H1 (cell line): ENCODE measurements at regions not wholly inside any gene's neighbourhood (a gene's known extent, or its start where the extent isn't known, plus 50 kb on each side); places are given as distances from the start of the nearest gene placed in this dataset.

ENCODE experiments used
- CTCF ChIA-PET: fragments of 300-600 bp; sonication (Branson Sonifier 250); formaldehyde crosslinking; loops from one replicate; lab custom pipeline; 2021; ENCODE audit not compliant: partially characterized antibody; lab: Charles Lee
- POLR2A ChIA-PET: fragments of 300-600 bp; sonication (Branson Sonifier 250); formaldehyde crosslinking; loops from one replicate; lab custom pipeline; 2021; ENCODE audit warnings: inconsistent platforms; ENCODE audit not compliant: partially characterized antibody; lab: Charles Lee
- DNase-seq, 2 experiments: peaks; one replicate each; pipeline versions ENCODE4 v3.0.0 to v3.0.0-alpha.2; 2010 to 2022; ENCODE audit warnings: low spot score in 2 of 2, low read depth in 1 of 2, mixed read lengths in 1 of 2
- FAIRE-seq: peaks from 2 replicates; lab custom pipeline; 2011; peaks lifted over from hg19 to GRCh38; lab: Jason Lieb, UNC
- H2AFZ ChIP-seq: 2 replicates; pipeline ENCODE4 v1.8.1; 2012; ENCODE audit warnings: low read length, inconsistent platforms
- H2AK5ac ChIP-seq: 2 replicates; pipeline ENCODE4 v1.6.1; 2013; ENCODE audit warnings: low read depth, low read length
- H2BK120ac ChIP-seq: replicated peaks from 2 replicates; pipeline ENCODE3; 2013; ENCODE audit warnings: low read depth, low read length, inconsistent platforms
- H2BK12ac ChIP-seq: 2 replicates; pipeline ENCODE4 v1.6.1; 2013; ENCODE audit warnings: low read depth, low read length
- H2BK15ac ChIP-seq: 2 replicates; pipeline ENCODE4 v1.6.1; 2013; ENCODE audit warnings: low read length
- H2BK20ac ChIP-seq: 2 replicates; pipeline ENCODE4 v1.6.1; 2013; ENCODE audit warnings: low read length
- H2BK5ac ChIP-seq: 2 replicates; pipeline ENCODE4 v1.6.1; 2013; ENCODE audit warnings: low read depth, low read length
- H3K14ac ChIP-seq: 2 replicates; pipeline ENCODE4 v1.6.1; 2013; ENCODE audit warnings: inconsistent platforms; ENCODE audit not compliant: insufficient read length
- H3K18ac ChIP-seq: 2 replicates; pipeline ENCODE4 v1.6.1; 2013; ENCODE audit warnings: low read length; ENCODE audit errors: extremely low read depth
- H3K23ac ChIP-seq: 2 replicates; pipeline ENCODE4 v1.6.1; 2013; ENCODE audit warnings: inconsistent platforms; ENCODE audit not compliant: insufficient read length
- H3K23me2 ChIP-seq: 2 replicates; pipeline ENCODE4 v1.6.1; 2013; ENCODE audit warnings: low read depth, low read length
- H3K27ac ChIP-seq: 2 replicates; pipeline ENCODE4 v1.6.1; 2011; ENCODE audit warnings: low read depth, low read length, inconsistent platforms
- H3K27me3 ChIP-seq, 4 experiments: replicated peaks in 1 of 4; 1 replicate in 1 of 4; 2 replicates in 3 of 4; pipeline versions ENCODE4 v1.6.1 to v1.8.1; 2011 to 2013; ENCODE audit warnings: low read length in 3 of 4, mild to moderate bottlenecking in 3 of 4, inconsistent platforms in 2 of 4, mixed read lengths in 2 of 4, moderate library complexity in 1 of 4; ENCODE audit not compliant: control insufficient read depth in 3 of 4, insufficient read depth in 3 of 4; ENCODE audit errors: extremely low read depth in 1 of 4
- H3K36me3 ChIP-seq, 4 experiments: 2 replicates each; pipeline versions ENCODE4 v1.6.1 to v1.8.1; 2011 to 2013; ENCODE audit warnings: mild to moderate bottlenecking in 4 of 4, low read length in 3 of 4, moderate library complexity in 2 of 4, control low read depth in 1 of 4, inconsistent platforms in 1 of 4; ENCODE audit not compliant: insufficient read depth in 4 of 4, control insufficient read depth in 2 of 4
- H3K4ac ChIP-seq: replicated peaks from 2 replicates; pipeline ENCODE3; 2013; ENCODE audit warnings: low read length, low read depth, mixed read lengths, inconsistent platforms; ENCODE audit not compliant: insufficient read length
- H3K4me1 ChIP-seq, 4 experiments: replicated peaks in 1 of 4; 1 replicate in 1 of 4; 2 replicates in 3 of 4; pipeline versions ENCODE4 v1.6.1 to v1.8.1; 2011 to 2013; ENCODE audit warnings: low read length in 3 of 4, inconsistent platforms in 2 of 4, mixed read lengths in 1 of 4; ENCODE audit not compliant: insufficient read depth in 4 of 4, control insufficient read depth in 3 of 4
- H3K4me2 ChIP-seq, 2 experiments: 2 replicates each; pipeline versions ENCODE4 v1.6.1 to v1.8.1; 2011 to 2013; ENCODE audit warnings: low read depth in 2 of 2, low read length in 2 of 2, control low read depth in 1 of 2, inconsistent platforms in 1 of 2, mild to moderate bottlenecking in 1 of 2; ENCODE audit not compliant: insufficient read depth in 1 of 2
- H3K4me3 ChIP-seq, 4 experiments: fragments of 200-600, 300-600 bp in 1 of 4; sonication (generic), shearing (Covaris generic), sonication (Bioruptor Twin) in 1 of 4; 2 replicates each; pipeline versions ENCODE4 v1.5.1 to v1.8.1; 2011 to 2016; ENCODE audit warnings: low read length in 4 of 4, low read depth in 3 of 4, control low read depth in 2 of 4, inconsistent platforms in 2 of 4, mild to moderate bottlenecking in 2 of 4, mixed read lengths in 1 of 4, moderate library complexity in 1 of 4; ENCODE audit not compliant: insufficient read depth in 2 of 4; ENCODE audit errors: extremely low read depth in 1 of 4
- H3K56ac ChIP-seq: replicated peaks from 2 replicates; pipeline ENCODE3; 2013; ENCODE audit warnings: low read depth, mild to moderate bottlenecking, mixed read lengths, low read length, inconsistent platforms; ENCODE audit not compliant: insufficient read length
- H3K79me1 ChIP-seq: 2 replicates; pipeline ENCODE4 v1.6.1; 2013; ENCODE audit warnings: low read depth, low read length, control low read depth
- H3K79me2 ChIP-seq, 2 experiments: 2 replicates each; pipeline versions ENCODE4 v1.6.1 to v1.8.1; 2012 to 2013; ENCODE audit warnings: low read length in 2 of 2, mild to moderate bottlenecking in 2 of 2, inconsistent platforms in 1 of 2; ENCODE audit not compliant: insufficient read depth in 2 of 2, control insufficient read depth in 1 of 2
- H3K9ac ChIP-seq, 4 experiments: replicated peaks in 1 of 4; 1 replicate in 1 of 4; 2 replicates in 3 of 4; pipeline versions ENCODE4 v1.6.1 to v1.8.1; 2011 to 2013; ENCODE audit warnings: low read depth in 3 of 4, low read length in 3 of 4, control low read depth in 2 of 4, mild to moderate bottlenecking in 2 of 4, moderate library complexity in 2 of 4, inconsistent platforms in 1 of 4; ENCODE audit errors: extremely low read depth in 1 of 4
- H3K9me3 ChIP-seq, 2 experiments: 2 replicates each; pipeline versions ENCODE4 v1.6.1 to v1.8.1; 2012 to 2013; ENCODE audit warnings: mild to moderate bottlenecking in 2 of 2, moderate library complexity in 2 of 2, control low read depth in 1 of 2, inconsistent platforms in 1 of 2, low read depth in 1 of 2, low read length in 1 of 2, mixed read lengths in 1 of 2; ENCODE audit not compliant: insufficient read depth in 2 of 2
- H4K20me1 ChIP-seq, 2 experiments: replicated peaks in 1 of 2; 2 replicates each; pipeline versions ENCODE3 to v1.8.1; 2011 to 2013; ENCODE audit warnings: inconsistent platforms in 2 of 2, low read length in 2 of 2, mild to moderate bottlenecking in 1 of 2; ENCODE audit not compliant: insufficient read depth in 2 of 2, control insufficient read depth in 1 of 2
- H4K5ac ChIP-seq: 2 replicates; pipeline ENCODE4 v1.6.1; 2013; ENCODE audit warnings: low read length, low read depth, mixed read lengths, inconsistent platforms; ENCODE audit not compliant: insufficient read length
- H4K8ac ChIP-seq: 2 replicates; pipeline ENCODE4 v1.8.0; 2013; ENCODE audit warnings: mild to moderate bottlenecking, moderate library complexity, low read length, inconsistent platforms; ENCODE audit not compliant: insufficient read depth; ENCODE audit errors: extremely low read depth
- H4K91ac ChIP-seq: replicated peaks from 2 replicates; pipeline ENCODE3; 2013; ENCODE audit warnings: low read length, mixed read lengths, inconsistent platforms; ENCODE audit not compliant: insufficient read length
- BACH1 ChIP-seq: IDR thresholded peaks from 2 replicates; pipeline ENCODE4 v1.6.1; 2012; ENCODE audit warnings: low read length, improper control_type of control experiment
- BRCA1 ChIP-seq: IDR thresholded peaks from 2 replicates; pipeline ENCODE4 v1.6.1; 2012; ENCODE audit warnings: low read depth, low read length, improper control_type of control experiment
- CBX8 ChIP-seq: fragments of 300-800, 300-1000 bp; sonication (generic); IDR thresholded peaks from 2 replicates; pipeline ENCODE4 v1.7.1; 2016; ENCODE audit warnings: low read depth, low read length, borderline replicate concordance
- CHD1 ChIP-seq: IDR thresholded peaks from 2 replicates; pipeline ENCODE4 v1.6.1; 2012; ENCODE audit warnings: low read depth, low read length, improper control_type of control experiment
- EP300 ChIP-seq, 2 experiments: IDR thresholded peaks; 1 replicate in 1 of 2; 2 replicates in 1 of 2; pipeline ENCODE4 v1.6.1; 2011 to 2012; ENCODE audit warnings: low read depth in 2 of 2, low read length in 2 of 2, mild to moderate bottlenecking in 2 of 2, borderline replicate concordance in 1 of 2, inconsistent platforms in 1 of 2, moderate library complexity in 1 of 2
- FOSL1 ChIP-seq: IDR thresholded peaks from 2 replicates; pipeline ENCODE4 v1.6.1; 2011; ENCODE audit warnings: mild to moderate bottlenecking, low read depth, low read length, moderate library complexity; ENCODE audit not compliant: insufficient read depth
- HDAC6 ChIP-seq: IDR thresholded peaks from one replicate; pipeline ENCODE4 v1.7.1; 2012; ENCODE audit warnings: low read depth, mild to moderate bottlenecking, inconsistent platforms, low read length, moderate library complexity
- KDM1A ChIP-seq: fragments of 200-600, 300-600 bp; sonication (generic); IDR thresholded peaks from 2 replicates; pipeline ENCODE4 v1.7.1; 2016; ENCODE audit warnings: mild to moderate bottlenecking, low read length, borderline replicate concordance
- MAFK ChIP-seq: IDR thresholded peaks from 2 replicates; pipeline ENCODE4 v1.6.1; 2012; ENCODE audit warnings: low read depth, mild to moderate bottlenecking, improper control_type of control experiment, low read length
- RFX5 ChIP-seq: IDR thresholded peaks from 2 replicates; pipeline ENCODE4 v1.6.1; 2011; ENCODE audit warnings: low read depth, low read length, improper control_type of control experiment, borderline replicate concordance
- RXRA ChIP-seq: IDR thresholded peaks from 2 replicates; pipeline ENCODE4 v1.6.1; 2011; ENCODE audit warnings: low read depth, mild to moderate bottlenecking, low read length, moderate library complexity; ENCODE audit not compliant: insufficient read depth
- SP1 ChIP-seq: IDR thresholded peaks from 2 replicates; pipeline ENCODE4 v1.6.1; 2011; ENCODE audit warnings: low read depth, low read length
- TBP ChIP-seq: IDR thresholded peaks from 2 replicates; pipeline ENCODE4 v1.6.1; 2011; ENCODE audit warnings: low read depth, low read length, improper control_type of control experiment
- WGBS, 2 experiments: shearing (Covaris generic) in 1 of 2; methylation state at CpG; one replicate each; pipeline versions ENCODE4 v1.1.6 to v1.1.7; 2013 to 2015; ENCODE audit warnings: low lambda C conversion rate in 2 of 2, mixed read lengths in 2 of 2, inconsistent platforms in 1 of 2, low coverage in 1 of 2, missing lambda C conversion rate in 1 of 2; ENCODE audit not compliant: insufficient replicate concordance in 2 of 2, insufficient coverage in 1 of 2, insufficient read length in 1 of 2; ENCODE audit errors: extremely low coverage in 1 of 2, missing lambda C conversion rate in 1 of 2; 5-methylcytosine and 5-hydroxymethylcytosine counted together
- TF ChIP-seq, protein P1 (sequence below): IDR thresholded peaks from 2 replicates; pipeline ENCODE4 v1.6.1; 2012; ENCODE audit warnings: low read length, inconsistent platforms

GRCh38 chr1:213744780-213745179 lies 243.0 kb upstream of the PROX1 start:
- no peak for FAIRE-seq
- no peak overlapping the region for H3K4me2 ChIP-seq
- TF ChIP-seq RXRA: no peak
- TF ChIP-seq SP1: no peak
- no peak for TF ChIP-seq FOSL1
- TF ChIP-seq, protein P1, sequence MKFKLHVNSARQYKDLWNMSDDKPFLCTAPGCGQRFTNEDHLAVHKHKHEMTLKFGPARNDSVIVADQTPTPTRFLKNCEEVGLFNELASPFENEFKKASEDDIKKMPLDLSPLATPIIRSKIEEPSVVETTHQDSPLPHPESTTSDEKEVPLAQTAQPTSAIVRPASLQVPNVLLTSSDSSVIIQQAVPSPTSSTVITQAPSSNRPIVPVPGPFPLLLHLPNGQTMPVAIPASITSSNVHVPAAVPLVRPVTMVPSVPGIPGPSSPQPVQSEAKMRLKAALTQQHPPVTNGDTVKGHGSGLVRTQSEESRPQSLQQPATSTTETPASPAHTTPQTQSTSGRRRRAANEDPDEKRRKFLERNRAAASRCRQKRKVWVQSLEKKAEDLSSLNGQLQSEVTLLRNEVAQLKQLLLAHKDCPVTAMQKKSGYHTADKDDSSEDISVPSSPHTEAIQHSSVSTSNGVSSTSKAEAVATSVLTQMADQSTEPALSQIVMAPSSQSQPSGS: no peak
- no peak for TF ChIP-seq BACH1
- TF ChIP-seq RFX5: no peak
- no peak for TF ChIP-seq HDAC6
- TF ChIP-seq CBX8: no peak
- no peak for TF ChIP-seq EP300 (IDR thresholded peaks at IDR 0.05; ENCODE audit: borderline replicate concordance in 1 of 2, low read depth in 2 of 2, low read length in 2 of 2)
- no peak for TF ChIP-seq KDM1A
- TF ChIP-seq TBP: no peak
- no peak for TF ChIP-seq MAFK
- no peak for TF ChIP-seq CHD1
- no peak for TF ChIP-seq BRCA1

More at GRCh38 chr1:213744780-213745179, 243.0 kb upstream of the PROX1 start:
- Histone ChIP-seq H3K9ac (no peak overlapping the region), H2BK5ac (no peak overlapping the region), H2AFZ (no peak overlapping the region), H3K4me1 (peaks cover 0 to 3% (median 0%) of the 10 kb centered on the region in 4 experiments; a peak in 1 of 7 replicates), H2BK120ac (no peak overlapping the region), H3K4me3 (no peak overlapping the region), H4K5ac (no peak overlapping the region), H4K91ac (no peak overlapping the region), H3K9me3 (no peaks in the 10 kb centered on the region), H3K79me2 (no peaks in the 10 kb centered on the region), H3K14ac (no peak overlapping the region), H3K36me3 (no peaks in the 10 kb centered on the region), H2AK5ac (no peak overlapping the region), H4K20me1 (no peaks in the 10 kb centered on the region), H3K4ac (no peak overlapping the region), H3K56ac (no peak overlapping the region), H3K79me1 (no peaks in the 10 kb centered on the region), H2BK12ac (no peak overlapping the region), H2BK20ac (no peak overlapping the region), H4K8ac (no peak overlapping the region), H3K23ac (no peak overlapping the region), H3K27ac (no peak overlapping the region), H3K27me3 (no peaks in the 10 kb centered on the region; a peak in 1 of 7 replicates), H3K18ac (no peak overlapping the region), H2BK15ac (no peak overlapping the region), H3K23me2 (no peaks in the 10 kb centered on the region)
- ChIA-PET POLR2A (interaction anchor here (0.6 kb wide), 1 partner anchor 245 kb away, joined by 3 read pairs; no protein-coding TSS in a partner anchor), CTCF (interaction anchor here (1.2 kb wide), 1 partner anchor 8 kb away, joined by 3 read pairs; no protein-coding TSS in a partner anchor)
- DNase-seq: no peak
- WGBS, 2 experiments: 67% methylated on average over 3 of the region's 3 CpGs; no CpG with 5 or more reads in 1 of the 2 experiments
